ENCODE measurements at regions not wholly inside any gene's neighbourhood (a gene's known extent, or its start where the extent isn't known, plus 50 kb on each side); places are given as distances from the start of the nearest gene placed in this dataset.

GRCh38 chr5:167948251-167948650 lies 343.2 kb upstream of the WWC1 start:
- peaks cover 29% of the 10 kb centered on the region for H3K4me1 ChIP-seq (ENCODE audit: insufficient read depth, poor library complexity, severe bottlenecking)
- DNase-seq (ENCODE audit: low spot score) (no peak), ATAC-seq (ENCODE audit: low read depth) (no peak)
- TF ChIP-seq CTCF (IDR thresholded peaks at IDR 0.05; ENCODE audit: poor library complexity, severe bottlenecking), result no peak
- H3K9me3 ChIP-seq (ENCODE audit: severe bottlenecking), result no peaks in the 10 kb centered on the region
- no peaks in the 10 kb centered on the region for H3K27me3 ChIP-seq (ENCODE audit: insufficient read depth, poor library complexity, severe bottlenecking)
- no peak overlapping the region for H3K27ac ChIP-seq (ENCODE audit: poor library complexity, severe bottlenecking)
- no peak overlapping the region for H3K4me3 ChIP-seq (ENCODE audit: severe bottlenecking)
- no peaks in the 10 kb centered on the region for H3K36me3 ChIP-seq (ENCODE audit: low read depth)

- ATAC-seq (ENCODE audit: low read depth) (no peak), DNase-seq (ENCODE audit: low spot score) (no peak)
- no peaks in the 10 kb centered on the region for H3K27me3 ChIP-seq (ENCODE audit: insufficient read depth, poor library complexity, severe bottlenecking)
- H3K4me3 ChIP-seq (ENCODE audit: severe bottlenecking), result no peak overlapping the region
- peaks cover 29% of the 10 kb centered on the region for H3K4me1 ChIP-seq (ENCODE audit: insufficient read depth, poor library complexity, severe bottlenecking)
- no peak overlapping the region for H3K27ac ChIP-seq (ENCODE audit: poor library complexity, severe bottlenecking)
- no peak for TF ChIP-seq CTCF (IDR thresholded peaks at IDR 0.05; ENCODE audit: poor library complexity, severe bottlenecking)
- H3K36me3 ChIP-seq (ENCODE audit: low read depth), result no peaks in the 10 kb centered on the region
- no peaks in the 10 kb centered on the region for H3K9me3 ChIP-seq (ENCODE audit: severe bottlenecking)
Measured at GRCh38 chr5:167949435-167949834, 342.0 kb upstream of the WWC1 start.

- no peak for TF ChIP-seq CTCF (IDR thresholded peaks at IDR 0.05; ENCODE audit: poor library complexity, severe bottlenecking)
Measured at GRCh38 chr5:167950126-167950721, 341.2 kb upstream of the WWC1 start.

DNA sequence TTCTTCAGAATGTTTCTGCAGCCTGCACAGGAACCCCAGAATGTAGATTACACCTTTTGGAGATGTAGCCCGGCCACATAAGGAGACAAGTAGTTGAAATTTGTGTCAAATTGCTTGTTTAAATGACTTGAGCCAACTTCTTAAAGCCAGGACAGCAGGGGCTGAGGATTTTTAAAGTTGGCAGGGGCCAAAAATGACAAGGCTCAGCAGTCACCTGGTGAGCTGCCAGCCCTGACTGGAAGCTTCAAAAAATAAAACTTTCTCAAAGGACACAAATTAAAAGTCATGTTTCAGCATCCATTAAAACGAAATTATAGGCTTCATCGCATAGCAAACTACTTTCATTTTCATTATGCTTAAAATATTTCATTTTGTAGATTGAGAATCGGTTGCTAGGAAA lies 340.3 kb upstream of the WWC1 start:
- no peaks in the 10 kb centered on the region for H3K27me3 ChIP-seq (ENCODE audit: insufficient read depth, poor library complexity, severe bottlenecking)
- TF ChIP-seq CTCF (IDR thresholded peaks at IDR 0.05; ENCODE audit: poor library complexity, severe bottlenecking), result no peak
- ATAC-seq (ENCODE audit: low read depth), result no peak
- peaks cover 15% of the 10 kb centered on the region for H3K4me1 ChIP-seq (ENCODE audit: insufficient read depth, poor library complexity, severe bottlenecking)
- no peaks in the 10 kb centered on the region for H3K9me3 ChIP-seq (ENCODE audit: severe bottlenecking)
- H3K4me3 ChIP-seq (ENCODE audit: severe bottlenecking), result peak overlapping the region; percentile 1
- DNase-seq (ENCODE audit: low spot score), result no peak
- H3K27ac ChIP-seq (ENCODE audit: poor library complexity, severe bottlenecking), result no peak overlapping the region
- no peaks in the 10 kb centered on the region for H3K36me3 ChIP-seq (ENCODE audit: low read depth)

More at GRCh38 chr5:167950126-167950721, 341.2 kb upstream of the WWC1 start:
- no peak for ATAC-seq (ENCODE audit: low read depth)
- no peaks in the 10 kb centered on the region for H3K27me3 ChIP-seq (ENCODE audit: insufficient read depth, poor library complexity, severe bottlenecking)
- H3K4me3 ChIP-seq (ENCODE audit: severe bottlenecking), result no peak overlapping the region
- no peaks in the 10 kb centered on the region for H3K36me3 ChIP-seq (ENCODE audit: low read depth)
- no peak overlapping the region for H3K27ac ChIP-seq (ENCODE audit: poor library complexity, severe bottlenecking)
- H3K9me3 ChIP-seq (ENCODE audit: severe bottlenecking), result no peaks in the 10 kb centered on the region
- DNase-seq (ENCODE audit: low spot score), result no peak
- peaks cover 23% of the 10 kb centered on the region for H3K4me1 ChIP-seq (ENCODE audit: insufficient read depth, poor library complexity, severe bottlenecking)

GRCh38 chr5:167952278-167952995 lies 339.0 kb upstream of the WWC1 start:
- Histone ChIP-seq H3K27me3 (ENCODE audit: insufficient read depth, poor library complexity, severe bottlenecking) (no peaks in the 10 kb centered on the region), H3K4me3 (ENCODE audit: severe bottlenecking) (no peak overlapping the region), H3K36me3 (ENCODE audit: low read depth) (no peaks in the 10 kb centered on the region), H3K27ac (ENCODE audit: poor library complexity, severe bottlenecking) (no peak overlapping the region), H3K4me1 (ENCODE audit: insufficient read depth, poor library complexity, severe bottlenecking) (peaks cover 9% of the 10 kb centered on the region), H3K9me3 (ENCODE audit: severe bottlenecking) (peaks cover 4% of the 10 kb centered on the region)
- peak; percentile 61 for DNase-seq (ENCODE audit: low spot score)
- TF ChIP-seq CTCF (IDR thresholded peaks at IDR 0.05; ENCODE audit: poor library complexity, severe bottlenecking), result no peak
- ATAC-seq (ENCODE audit: low read depth), result no peak
